Nucleus accumbens (tissue), 56 donors: ENCODE measurements at regions not wholly inside any gene's neighbourhood (a gene's known extent, or its start where the extent isn't known, plus 50 kb on each side); places are given as distances from the start of the nearest gene placed in this dataset.

Experiments used
- DNase-seq, 56 donors: peaks; one replicate each; lab custom pipeline; 2025; lab: John Stamatoyannopoulos, UW

DNA sequence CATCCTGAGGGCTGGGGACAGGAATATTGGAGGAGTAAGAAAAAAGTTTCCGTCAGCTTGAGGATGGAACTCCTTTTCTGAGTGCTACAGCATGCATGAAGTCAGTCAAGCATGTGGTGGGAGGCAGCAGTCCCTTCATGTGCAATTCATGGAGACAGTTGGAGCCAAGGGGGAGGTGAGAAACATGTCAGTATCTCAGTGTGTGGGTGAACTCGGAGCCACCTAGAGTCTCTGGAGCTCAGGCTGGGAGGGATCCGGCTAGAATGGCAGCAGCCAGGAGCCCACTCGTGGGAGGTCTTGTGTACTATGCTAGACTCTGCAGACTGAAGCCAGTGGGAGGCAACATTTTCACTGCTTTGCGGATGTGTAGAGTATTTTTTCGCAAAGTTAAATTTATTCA lies 60.3 kb downstream of the AVPR1A start:
- DNase-seq, result peak in 13 of 56 donors; percentile 1 to 53 (median 7)

DNA sequence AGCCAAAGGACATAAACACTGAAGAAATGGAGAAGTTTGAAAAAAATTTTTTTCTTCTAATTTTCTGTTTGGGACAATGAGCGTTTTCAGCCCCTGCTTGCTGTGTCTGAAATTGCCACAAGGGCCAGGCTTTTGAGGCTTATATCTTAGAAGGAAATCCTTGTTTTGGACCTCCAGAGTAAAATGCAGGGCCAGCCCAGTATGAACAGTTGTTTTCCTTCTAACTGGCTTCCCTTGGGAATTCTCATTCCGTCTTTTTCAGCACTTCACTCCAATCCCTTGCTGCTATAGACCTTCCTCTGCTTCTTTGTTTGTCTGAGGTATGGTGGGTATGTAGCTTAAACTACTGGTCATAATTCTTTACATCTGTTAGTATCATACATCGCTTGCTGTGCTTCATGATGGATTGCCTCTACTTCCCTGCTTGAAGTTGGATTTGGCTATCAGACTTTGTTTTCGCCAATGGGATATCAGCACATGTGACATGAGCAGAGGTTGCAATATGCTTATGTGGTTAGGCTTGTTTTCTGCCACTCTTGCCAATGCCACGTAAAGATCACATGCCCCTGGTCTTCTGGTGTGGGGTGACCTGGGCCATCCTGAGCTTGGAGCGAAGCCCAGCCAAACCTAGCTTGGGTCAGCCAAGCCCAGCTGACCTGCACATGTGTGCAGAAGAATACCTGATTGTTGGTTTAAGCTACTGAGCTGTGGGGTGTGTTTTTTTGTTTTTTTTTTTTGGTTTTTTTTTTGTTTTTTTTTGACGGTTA lies 64.7 kb downstream of the AVPR1A start:
- no peak for DNase-seq

DNA sequence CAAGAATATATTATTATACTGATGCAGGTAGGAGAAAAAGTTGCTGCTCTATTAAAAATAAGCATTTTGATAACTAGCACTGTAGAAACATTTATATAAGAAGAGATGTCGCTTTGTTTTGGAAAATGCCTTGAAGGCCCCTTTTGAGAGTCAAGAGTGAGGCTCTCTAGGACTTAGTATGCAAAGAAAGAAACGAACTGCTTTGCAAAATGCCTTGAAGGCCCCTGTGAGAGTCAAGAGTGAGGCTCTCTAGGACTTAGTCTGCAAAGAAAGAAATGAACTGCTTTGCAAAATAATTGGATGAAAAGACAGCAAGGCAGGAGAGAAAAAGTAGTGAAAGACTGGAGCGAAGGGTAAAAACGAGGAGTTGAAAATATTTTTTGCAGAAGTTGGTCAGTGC lies 65.9 kb downstream of the AVPR1A start:
- no peak for DNase-seq

DNA sequence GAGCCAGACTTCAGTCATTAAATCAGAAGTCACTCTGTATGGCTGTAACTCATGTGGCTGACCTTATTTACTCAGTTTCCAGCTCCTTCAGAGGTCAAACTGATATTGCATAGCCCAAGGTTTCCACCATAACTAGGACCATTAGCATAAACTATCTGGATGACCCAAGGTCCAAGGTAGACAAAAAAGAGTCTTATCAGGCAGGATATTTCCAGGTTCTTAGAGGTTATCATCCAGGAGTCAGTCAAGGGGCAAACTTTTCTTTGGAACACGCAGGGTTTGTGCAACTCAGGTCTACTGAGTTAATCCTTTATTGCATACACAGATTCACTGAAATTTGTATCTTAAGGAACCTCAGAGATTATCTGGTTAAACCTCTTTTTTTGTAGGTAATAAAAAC lies 66.5 kb downstream of the AVPR1A start:
- DNase-seq, result no peak

DNA sequence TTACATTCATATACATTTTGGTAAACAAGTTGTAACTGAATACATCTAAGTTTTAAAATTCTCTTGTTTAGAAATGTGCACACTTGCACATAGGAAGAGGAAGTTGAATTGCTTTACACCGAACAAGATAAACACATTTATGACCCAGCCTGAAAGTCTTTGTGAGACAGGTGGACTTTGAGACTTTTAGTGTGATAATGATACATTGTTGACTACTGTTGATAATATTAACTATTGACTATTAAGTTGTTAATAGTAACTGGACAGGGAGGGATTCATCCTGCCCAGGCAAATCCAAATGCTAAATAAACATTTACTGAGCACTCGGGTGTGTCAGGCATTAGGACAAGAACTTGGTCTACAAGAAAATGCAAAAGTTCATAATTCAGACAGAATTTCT lies 68.0 kb downstream of the AVPR1A start:
- no peak for DNase-seq

DNA sequence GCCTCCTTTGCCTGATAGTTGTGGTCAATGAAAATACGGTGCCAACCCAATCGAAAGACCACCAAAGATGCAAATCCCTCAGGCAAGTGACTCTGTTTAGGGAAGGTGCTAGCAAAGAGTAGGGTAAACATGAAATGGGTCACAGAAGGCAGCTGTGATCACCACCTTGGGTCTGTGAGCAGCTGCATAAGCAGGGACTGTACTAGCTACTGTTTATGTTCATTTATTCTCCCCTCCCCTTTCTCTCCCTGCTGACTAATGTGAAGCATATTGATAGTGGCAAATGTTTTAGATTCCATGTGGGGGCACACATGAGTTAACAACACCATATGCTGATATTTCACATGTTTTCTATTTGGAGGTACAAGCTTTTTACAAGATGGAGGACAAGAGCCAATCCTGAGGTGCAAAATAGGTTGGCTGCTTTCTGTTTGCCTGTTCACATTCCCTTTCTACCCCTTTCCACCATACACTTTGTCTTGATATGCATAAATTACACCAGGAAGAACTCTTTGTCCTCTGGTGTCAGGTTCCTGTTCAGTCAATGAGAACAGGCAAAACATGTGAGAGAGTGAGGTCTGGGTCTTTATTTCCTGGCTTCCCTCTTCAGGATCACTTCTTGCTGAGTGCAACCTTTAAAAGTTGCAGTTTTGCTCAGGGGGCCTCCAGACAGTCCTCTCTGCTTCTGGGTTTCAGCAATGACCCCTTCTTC lies 71.1 kb downstream of the AVPR1A start:
- no peak for DNase-seq

DNA sequence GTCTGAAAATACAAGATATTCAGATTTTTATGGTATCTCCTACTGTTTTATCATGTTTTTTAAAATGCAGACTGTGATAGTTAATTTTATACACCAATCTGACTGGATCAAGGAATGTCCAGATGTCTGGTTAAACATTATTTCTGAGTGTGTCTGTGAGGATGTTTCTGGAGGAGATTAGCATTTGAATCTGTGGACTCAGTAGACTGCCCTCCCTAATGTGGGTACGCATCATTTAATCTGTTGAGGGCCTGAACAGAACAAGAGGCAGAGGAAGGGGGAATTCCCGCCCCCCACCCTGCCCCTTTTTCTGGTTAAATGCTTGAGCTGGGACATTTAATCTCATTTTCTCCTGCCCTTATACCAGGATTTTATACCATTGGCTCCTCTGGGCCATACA lies 72.1 kb downstream of the AVPR1A start:
- no peak for DNase-seq

DNA sequence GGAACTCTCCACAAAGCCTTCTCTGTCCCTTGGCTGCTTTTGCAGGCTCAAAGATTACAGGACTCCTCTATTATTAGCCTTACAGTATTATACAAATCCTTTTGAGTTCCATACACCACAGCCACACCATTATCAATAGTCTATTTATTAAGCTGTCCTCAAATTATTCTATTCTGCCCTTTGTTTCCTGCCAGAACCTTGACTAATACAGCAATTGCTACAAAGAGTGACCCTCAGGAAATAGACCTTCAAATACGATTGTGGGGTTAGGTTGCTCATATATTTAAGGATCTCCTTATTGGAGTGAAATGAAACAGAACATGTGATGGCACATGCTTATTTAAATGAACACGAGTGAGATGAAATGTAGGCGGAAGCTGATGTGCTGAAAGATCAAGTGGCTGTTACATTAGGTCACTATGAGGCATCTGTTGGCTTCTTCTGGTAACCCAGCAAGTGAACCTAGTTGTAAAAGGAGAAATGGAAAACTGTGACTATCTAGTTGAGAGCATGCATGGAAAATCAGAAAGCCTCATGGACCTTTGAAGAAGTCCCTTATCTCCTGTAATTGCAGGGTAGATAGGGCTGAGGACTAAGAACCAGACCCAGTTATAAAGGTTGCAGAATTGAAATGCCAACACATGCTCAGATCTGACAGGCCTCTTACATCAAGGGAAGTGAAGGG lies 75.5 kb downstream of the AVPR1A start:
- DNase-seq, result no peak

DNA sequence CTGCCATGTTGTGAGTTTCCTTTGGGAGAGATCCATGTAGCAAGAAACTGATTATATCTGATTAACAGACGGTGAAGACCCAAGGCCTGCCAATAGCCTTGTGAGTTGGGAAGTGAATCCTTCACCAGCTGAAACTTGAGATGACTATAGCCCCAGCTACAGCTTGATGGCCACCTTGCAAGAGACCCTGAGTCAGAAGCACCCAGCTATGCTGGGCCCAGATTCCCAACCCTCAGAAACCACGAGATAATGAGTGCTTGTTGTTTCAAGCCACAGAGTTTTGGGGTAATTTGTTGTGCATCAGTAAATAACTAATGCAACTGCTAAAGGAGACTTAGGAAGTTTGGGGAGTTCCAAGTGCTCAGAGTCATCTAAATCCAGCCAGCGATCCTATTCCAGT lies 80.3 kb downstream of the AVPR1A start:
- DNase-seq, result no peak

DNA sequence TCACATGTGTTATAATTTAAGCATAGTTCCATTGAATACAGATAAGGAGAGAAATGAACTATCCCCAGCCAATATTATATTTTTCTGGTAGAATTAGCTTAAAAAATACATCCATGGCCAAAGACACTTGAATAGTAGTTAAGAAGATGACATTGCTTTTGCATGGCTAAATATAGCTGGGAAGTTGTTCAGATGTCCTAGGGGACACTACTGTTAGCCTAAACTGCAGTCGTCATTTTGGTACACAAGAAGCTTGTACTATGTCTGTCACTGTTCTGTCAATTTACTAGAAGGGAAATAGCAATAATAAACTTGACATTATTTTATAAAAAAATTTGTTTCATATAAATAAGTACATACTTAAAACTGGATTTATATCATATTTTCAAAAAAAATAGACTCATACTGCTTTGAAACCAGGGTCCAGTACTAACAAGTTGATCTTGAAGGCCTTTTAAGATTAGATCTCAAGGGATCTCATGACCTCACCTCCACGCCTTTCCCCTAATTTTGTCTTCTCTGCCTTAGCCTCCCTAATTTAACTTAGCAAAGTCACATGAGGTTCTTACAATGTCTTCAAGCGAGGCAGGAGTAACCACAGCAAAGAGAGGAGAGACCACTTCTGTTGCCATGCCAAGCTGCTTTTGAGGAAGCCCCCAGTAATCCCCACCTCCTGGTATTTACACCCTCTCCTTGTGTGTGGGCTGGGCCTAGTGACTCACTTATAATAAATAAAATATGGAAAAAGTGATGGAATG lies 81.0 kb downstream of the AVPR1A start:
- DNase-seq, result no peak

DNA sequence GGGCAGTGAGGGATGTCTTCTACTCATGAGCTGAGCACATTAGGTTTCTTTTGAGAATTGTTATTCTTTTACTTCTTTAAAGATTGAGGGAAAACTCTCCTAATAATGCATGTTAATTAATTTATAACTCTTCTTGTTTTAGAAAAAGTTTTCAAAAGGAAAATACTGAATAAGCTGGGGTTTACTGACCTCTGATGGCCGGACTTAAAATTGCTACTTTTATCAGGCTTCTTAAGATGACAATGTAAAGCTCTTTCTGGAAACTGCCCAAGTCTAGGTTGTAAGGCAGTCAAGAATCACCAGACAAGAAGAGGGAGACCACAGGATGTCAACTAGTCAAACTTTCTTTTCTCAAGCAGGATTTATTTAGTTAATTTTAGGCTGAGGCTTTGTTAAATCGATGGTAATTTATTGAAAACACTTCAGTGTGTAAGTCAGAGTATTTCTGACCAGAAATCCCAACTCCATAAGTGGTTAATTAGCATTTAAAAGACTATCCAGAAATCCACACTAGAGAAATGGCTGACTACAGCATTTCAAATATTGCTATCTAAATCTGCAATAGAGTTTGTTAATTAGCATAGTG lies 82.1 kb downstream of the AVPR1A start:
- peak in 2 of 56 donors; percentile 3 to 5 for DNase-seq

DNA sequence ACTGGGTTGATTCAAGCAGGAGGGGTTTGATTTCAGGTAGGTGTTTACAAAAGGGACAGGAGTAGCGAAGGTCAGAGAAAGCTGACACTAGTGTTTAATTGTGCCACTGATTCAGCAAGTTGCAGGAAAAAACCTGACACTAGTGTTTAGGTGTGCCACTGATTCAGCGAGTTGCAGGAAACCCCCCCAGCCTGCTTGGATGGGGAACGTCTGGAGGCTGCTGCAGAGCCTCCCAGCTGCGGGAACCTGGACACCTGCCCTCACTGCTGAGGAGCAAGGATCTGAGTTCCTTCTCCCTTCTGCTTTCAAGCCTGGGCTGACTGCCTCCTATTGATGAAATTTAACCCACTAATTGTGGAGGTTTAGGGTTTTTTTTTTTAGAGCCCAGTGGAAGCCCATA lies 84.2 kb downstream of the AVPR1A start:
- DNase-seq, result no peak

DNA sequence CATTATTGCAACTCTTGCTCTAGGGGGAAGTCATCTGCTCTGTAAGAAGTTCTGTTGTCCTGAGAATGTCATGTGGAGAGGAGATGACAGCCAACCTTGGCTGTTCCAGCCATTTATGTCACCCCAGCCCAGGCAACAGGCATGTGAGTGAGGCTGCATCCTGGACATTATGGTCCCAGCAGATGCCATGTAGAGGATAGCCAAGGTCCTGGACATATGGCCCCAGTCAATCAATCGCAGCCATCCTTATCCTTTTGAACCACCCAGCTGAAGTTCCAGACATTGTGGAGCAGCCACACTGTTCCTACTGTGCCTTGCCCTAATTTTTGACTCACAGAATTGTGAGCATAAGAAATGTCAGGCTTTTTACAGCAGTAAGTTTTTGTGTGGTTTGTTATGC lies 84.9 kb downstream of the AVPR1A start:
- DNase-seq, result no peak

DNA sequence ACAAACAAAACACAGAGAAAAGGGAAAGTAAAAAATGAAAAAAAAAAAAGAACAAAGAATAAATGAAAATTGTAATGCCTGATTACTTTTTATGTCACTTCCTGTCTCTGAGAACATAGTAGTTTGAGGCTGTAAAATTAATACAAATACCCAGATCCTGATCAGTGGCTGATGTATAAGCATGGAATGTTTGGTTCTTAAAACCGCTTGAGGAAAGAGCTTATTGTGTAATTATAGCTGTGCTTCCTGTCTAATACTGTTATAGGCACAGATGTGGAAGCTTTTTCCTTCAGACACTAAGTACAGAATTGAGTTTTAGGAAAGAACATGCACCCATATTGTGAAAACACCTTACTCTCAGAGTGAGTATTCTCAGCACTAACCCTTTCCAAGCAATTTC lies 86.9 kb downstream of the AVPR1A start:
- no peak for DNase-seq

DNA sequence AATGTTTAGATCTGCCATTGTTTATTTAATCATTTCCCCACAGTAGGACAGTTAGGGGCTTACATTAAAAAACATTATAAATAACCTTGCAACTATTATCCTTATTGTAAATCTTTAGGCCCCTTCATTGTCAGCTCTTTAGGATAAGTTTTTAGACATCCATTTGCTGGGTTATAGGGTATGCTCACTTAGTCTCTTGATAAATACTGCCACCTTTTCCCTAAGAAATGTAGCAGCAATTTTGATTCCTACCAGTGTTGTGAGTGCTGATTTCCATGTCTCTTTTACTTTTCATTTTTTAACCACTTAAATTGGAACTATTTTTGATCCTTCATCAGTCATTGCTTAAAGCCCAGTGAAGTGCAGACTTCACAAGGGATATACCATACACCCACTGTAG lies 94.4 kb downstream of the AVPR1A start:
- no peak for DNase-seq

DNA sequence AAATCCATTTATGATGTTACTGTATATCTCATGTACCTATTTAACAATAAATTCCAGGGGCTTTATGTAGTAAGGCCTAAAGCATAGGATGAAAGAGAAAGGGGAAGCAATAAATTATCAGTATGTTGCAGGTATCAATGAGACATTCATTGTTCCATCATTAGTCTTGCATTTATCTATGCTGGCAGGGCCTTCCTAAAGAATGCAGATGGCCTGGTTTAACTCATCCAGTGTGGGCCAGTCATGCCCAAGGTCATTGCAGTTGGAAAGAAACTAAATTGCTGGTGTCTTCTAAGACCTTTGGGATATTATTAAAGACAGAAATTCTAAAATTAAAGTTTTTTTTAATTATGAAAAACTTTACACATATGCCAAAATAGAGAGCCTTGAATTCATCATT lies 98.3 kb downstream of the AVPR1A start:
- no peak for DNase-seq

DNA sequence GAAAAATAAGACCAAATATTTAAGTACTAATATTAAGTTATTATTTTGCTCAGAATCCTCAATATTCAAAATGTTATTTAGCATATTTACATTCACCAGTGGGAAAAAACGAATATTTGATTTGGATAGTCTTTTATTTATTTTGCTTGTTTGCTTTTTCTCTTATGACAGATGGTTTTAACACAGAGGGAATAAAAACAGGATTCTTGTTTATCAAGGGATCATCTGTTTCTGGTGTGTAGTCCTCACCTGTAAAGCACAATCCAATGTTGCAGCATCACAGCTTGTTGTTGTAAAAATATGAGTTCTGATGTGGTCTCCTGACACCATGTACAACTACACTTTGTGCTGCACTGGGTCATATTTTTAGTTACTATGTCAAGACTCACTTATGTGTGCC lies 103.9 kb downstream of the AVPR1A start:
- no peak for DNase-seq

DNA sequence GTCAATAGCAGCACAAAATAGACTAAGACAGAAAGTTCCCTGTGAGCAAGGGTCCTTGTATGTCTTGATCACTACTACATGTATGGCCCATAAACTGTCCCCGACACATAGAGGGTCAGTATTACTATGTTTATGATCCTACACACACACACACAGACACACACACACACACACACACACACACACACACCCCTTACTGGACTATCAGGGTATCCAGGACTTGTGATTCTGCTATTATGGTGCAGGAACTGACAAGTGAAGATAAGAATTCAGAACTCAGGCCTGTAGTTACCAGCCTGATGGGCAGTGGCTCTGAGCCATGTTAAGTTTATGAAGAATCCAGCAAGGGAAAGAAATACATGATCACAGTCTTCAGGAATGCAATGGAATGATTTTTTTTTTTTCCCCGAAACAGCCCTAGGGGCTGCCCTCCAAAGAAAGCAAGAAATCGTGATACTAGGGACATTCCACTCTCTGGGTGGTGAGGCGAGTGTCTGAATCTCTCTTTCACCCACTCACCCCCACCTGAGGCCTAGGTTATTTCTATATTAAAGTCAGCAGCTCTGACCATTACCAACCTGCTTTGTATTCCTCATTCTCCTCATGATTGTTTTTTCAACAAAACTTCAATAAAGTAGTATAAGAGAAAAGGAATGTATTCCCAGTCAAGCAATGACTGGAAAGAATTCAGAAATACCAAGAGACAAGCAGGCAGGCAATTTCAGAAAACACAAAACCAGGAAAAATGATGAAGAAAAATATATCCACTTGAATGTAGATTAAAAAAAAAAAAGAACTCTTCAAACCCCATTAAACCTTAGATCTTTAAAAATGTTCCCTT lies 105.8 kb downstream of the AVPR1A start:
- DNase-seq, result no peak

DNA sequence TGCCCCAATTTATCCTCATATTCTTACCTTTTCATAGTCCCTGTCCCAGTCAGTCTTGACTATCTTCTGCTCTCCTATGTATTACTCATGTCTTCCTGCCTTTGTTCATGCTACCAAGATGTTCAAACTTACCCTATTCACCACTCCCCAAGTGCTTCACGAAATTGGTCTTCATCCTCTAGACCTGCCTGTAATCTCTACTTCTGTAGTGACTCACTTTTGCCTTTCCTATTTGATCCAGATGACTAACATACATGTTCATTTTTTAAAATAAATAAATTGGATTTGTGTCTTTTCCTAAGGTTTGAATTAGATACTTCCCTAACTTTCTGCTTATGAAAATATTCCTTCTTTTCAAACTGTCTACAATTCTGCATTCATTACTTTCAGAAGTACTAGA lies 107.7 kb upstream of the PPM1H start:
- no peak for DNase-seq

DNA sequence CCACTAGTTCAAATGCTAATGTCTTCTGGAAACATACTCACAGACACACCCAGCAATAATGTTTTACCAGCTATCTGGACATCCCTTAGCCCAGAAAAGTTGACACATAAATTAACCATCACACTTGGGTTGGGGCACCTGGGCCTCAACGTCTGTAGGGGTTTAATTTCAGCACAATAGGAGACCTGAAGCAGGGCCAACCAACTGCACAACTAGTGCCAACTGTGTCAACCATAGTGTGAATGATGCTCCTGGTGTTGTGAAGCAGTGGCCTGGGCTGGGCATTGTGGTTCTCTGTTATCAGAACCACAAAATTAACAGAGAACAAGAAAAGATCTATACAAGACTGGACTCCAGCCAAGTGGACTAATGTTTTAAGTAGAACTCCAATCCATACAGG lies 106.7 kb upstream of the PPM1H start:
- no peak for DNase-seq
